Esophagus squamous epithelium (tissue), 4 donors: ENCODE measurements at regions not wholly inside any gene's neighbourhood (a gene's known extent, or its start where the extent isn't known, plus 50 kb on each side); places are given as distances from the start of the nearest gene placed in this dataset.

Experiments used
- CTCF ChIP-seq, 6 experiments: fragments of 450-650 bp in 4 of 6; fragments of 200-600 bp in 2 of 6; sonication (generic) in 2 of 6; IDR thresholded peaks; one replicate each; pipeline ENCODE4 v1.5.1; 2016 to 2019; ENCODE audit warnings: antibody characterized with exemption in 6 of 6, mild to moderate bottlenecking in 4 of 6, moderate library complexity in 4 of 6
- POLR2A ChIP-seq, 4 donors: fragments of 450-650 bp; IDR thresholded peaks; one replicate each; pipeline ENCODE4 v1.6.1; 2017; ENCODE audit warnings: antibody characterized with exemption in 4 of 4, mild to moderate bottlenecking in 4 of 4, moderate library complexity in 3 of 4

- no peak for TF ChIP-seq POLR2A (IDR thresholded peaks at IDR 0.05)
- TF ChIP-seq CTCF (IDR thresholded peaks at IDR 0.05) = no peak
These were observed 145.8 kb downstream of the DICER1 start for GRCh38 chr14:95011445-95012006.
